Fibroblast of lung (primary cell): ENCODE measurements at regions not wholly inside any gene's neighbourhood (a gene's known extent, or its start where the extent isn't known, plus 50 kb on each side); places are given as distances from the start of the nearest gene placed in this dataset.

Experiments used
- CTCF ChIP-seq, 2 donors: IDR thresholded peaks in 1 of 2; conservative IDR thresholded peaks in 1 of 2; 1 replicate in 1 of 2; 2 replicates in 1 of 2; pipeline ENCODE4 v1.5.1; 2011 to 2012; ENCODE audit warnings: low read length in 2 of 2, control low read depth in 1 of 2, inconsistent platforms in 1 of 2, low read depth in 1 of 2, mild to moderate bottlenecking in 1 of 2
- EZH2 ChIP-seq: IDR thresholded peaks from 2 replicates; pipeline ENCODE4 v1.5.1; 2012; ENCODE audit warnings: low read length, control low read depth, mild to moderate bottlenecking; ENCODE audit errors: missing control alignments

DNA sequence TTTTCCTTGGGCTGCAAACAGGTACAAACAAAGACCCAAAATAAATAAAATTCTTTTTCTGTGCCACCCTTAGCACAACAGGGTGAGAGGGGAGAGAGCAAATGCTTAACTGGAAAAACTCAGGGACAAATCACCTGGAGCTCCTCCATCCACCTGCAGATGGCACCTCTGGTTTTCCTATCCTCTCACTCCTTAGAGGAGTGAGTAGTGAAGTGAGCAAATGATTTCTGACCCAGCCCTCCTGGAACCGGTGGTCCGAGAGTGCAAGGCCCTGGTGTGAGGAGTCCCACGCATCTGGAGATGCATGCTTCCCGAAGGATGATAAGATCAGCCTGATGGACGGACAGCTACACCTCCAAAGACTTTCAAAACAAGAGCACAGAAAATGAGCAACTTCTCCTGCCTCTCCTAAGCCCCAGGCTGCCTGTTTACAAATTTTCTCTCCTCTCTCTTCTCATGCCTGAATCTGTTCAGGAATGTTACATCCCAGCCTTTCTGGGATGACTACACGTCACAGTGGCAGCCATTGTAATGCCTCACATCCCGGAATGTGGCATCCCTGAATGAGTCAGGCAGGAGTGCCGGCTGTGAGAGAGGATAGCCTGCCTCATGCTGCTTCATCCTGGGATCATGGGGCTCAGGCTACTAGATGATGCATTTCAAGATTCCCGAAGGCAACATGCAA is 86.4 kb downstream of the ADRB2 start:
- TF ChIP-seq CTCF (conservative IDR thresholded peaks at IDR 0.05 in 1 of 2, IDR thresholded peaks at IDR 0.05 in 1 of 2; ENCODE audit: low read depth in 1 of 2, low read length in 2 of 2) (peak in 1 of 2 donors; percentile 17), EZH2 (no peak)
